Right atrium auricular region (tissue), 2 donors: ENCODE measurements at regions not wholly inside any gene's neighbourhood (a gene's known extent, or its start where the extent isn't known, plus 50 kb on each side); places are given as distances from the start of the nearest gene placed in this dataset.

ENCODE experiments used
- DNase-seq: peaks from one replicate; pipeline ENCODE4 v3.0.0-alpha.2; 2019; ENCODE audit warnings: low spot score
- H3K27ac ChIP-seq, 2 donors: fragments of 200-600 bp; sonication (generic); 1 replicate in 1 of 2; 2 replicates in 1 of 2; pipeline ENCODE4 v1.5.1; 2016 to 2019
- H3K27me3 ChIP-seq, 2 donors: fragments of 200-600 bp; sonication (generic); one replicate each; pipeline versions ENCODE4 v1.5.1 to v1.6.0; 2017 to 2019
- H3K36me3 ChIP-seq: fragments of 200-600 bp; sonication (generic); one replicate; pipeline ENCODE4 v1.5.1; 2016
- H3K4me1 ChIP-seq, 2 donors: fragments of 200-600 bp; sonication (generic); one replicate each; pipeline versions ENCODE4 v1.5.1 to v1.6.0; 2017 to 2019
- H3K4me3 ChIP-seq, 2 donors: fragments of 200-600 bp; sonication (generic); 1 replicate in 1 of 2; 2 replicates in 1 of 2; pipeline ENCODE4 v1.5.1; 2017 to 2019; ENCODE audit warnings: mild to moderate bottlenecking in 1 of 2, moderate library complexity in 1 of 2
- H3K9me3 ChIP-seq, 2 donors: fragments of 200-600 bp; sonication (generic); one replicate each; pipeline ENCODE4 v1.5.1; 2019
- CTCF ChIP-seq, 2 donors: fragments of 200-600 bp; sonication (generic); IDR thresholded peaks; one replicate each; pipeline ENCODE4 v1.5.1; 2019; ENCODE audit warnings: antibody characterized with exemption in 2 of 2

GRCh38 chr10:129039406-129040370 is 427.4 kb upstream of the MGMT start:
- Histone ChIP-seq H3K27me3 (no peaks in the 10 kb centered on the region), H3K9me3 (no peaks in the 10 kb centered on the region), H3K36me3 (no peaks in the 10 kb centered on the region), H3K4me3 (no peak overlapping the region), H3K4me1 (no peaks in the 10 kb centered on the region), H3K27ac (no peak overlapping the region)
- TF ChIP-seq CTCF (IDR thresholded peaks at IDR 0.05): no peak
- no peak for DNase-seq

DNA sequence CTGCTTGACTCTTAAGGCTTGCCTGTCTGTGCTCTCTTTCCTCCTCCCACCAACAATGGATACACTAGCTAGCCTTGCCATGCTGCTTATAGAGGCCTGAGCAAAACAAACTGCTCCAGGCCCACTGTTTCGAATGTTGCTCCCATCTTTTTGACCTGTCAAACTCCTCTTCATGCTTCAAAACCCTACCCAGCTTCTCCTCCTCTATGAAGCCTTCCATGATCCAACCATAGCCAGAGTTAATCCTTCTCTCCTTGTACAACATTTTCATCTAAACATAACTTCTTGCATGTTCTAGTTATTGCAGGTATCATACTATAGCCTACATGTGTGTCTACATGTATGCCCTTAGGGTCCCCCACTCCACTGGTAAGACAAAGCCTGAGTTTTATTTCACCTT is 426.7 kb upstream of the MGMT start:
- Histone ChIP-seq H3K4me1 (no peaks in the 10 kb centered on the region), H3K27ac (no peak overlapping the region), H3K9me3 (no peaks in the 10 kb centered on the region), H3K36me3 (no peaks in the 10 kb centered on the region), H3K4me3 (no peak overlapping the region), H3K27me3 (no peaks in the 10 kb centered on the region)
- DNase-seq: no peak
- TF ChIP-seq CTCF (IDR thresholded peaks at IDR 0.05): no peak

DNA sequence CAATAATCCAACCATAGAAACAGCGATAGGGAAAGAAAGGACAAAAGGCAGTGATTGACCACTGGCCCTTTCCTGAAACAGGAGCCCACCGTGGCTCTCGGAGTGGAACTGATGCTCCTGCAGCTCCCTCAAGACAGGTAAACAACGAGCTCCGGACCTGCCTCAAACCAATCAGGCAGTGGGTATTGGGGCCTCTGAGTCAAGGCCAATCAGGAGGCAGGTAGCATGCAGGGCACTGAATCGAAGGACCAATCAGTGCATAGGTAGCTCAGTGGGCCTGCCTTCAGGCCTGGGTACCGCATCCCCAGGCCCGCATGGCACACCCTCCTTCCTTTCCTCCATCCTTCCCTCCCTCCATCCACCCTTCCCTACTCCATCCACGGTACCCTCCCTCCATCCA is 425.1 kb upstream of the MGMT start:
- Histone ChIP-seq H3K9me3 (no peaks in the 10 kb centered on the region), H3K4me3 (no peak overlapping the region), H3K4me1 (no peaks in the 10 kb centered on the region), H3K36me3 (no peaks in the 10 kb centered on the region), H3K27me3 (no peaks in the 10 kb centered on the region), H3K27ac (no peak overlapping the region)
- no peak for TF ChIP-seq CTCF (IDR thresholded peaks at IDR 0.05)
- DNase-seq: no peak

- Histone ChIP-seq H3K4me1 (no peaks in the 10 kb centered on the region), H3K9me3 (no peaks in the 10 kb centered on the region), H3K27me3 (no peaks in the 10 kb centered on the region), H3K27ac (no peak overlapping the region), H3K4me3 (no peak overlapping the region), H3K36me3 (no peaks in the 10 kb centered on the region)
- no peak for DNase-seq
- no peak for TF ChIP-seq CTCF (IDR thresholded peaks at IDR 0.05)
Measured at GRCh38 chr10:129042776-129043595, 424.1 kb upstream of the MGMT start.

GRCh38 chr10:129043691-129044090 is 423.4 kb upstream of the MGMT start:
- no peak overlapping the region for H3K27ac ChIP-seq

More at GRCh38 chr10:129043691-129044090, 423.4 kb upstream of the MGMT start:
- no peak for TF ChIP-seq CTCF (IDR thresholded peaks at IDR 0.05)
- no peak for DNase-seq
- Histone ChIP-seq H3K27me3 (no peaks in the 10 kb centered on the region), H3K4me3 (no peak overlapping the region), H3K36me3 (no peaks in the 10 kb centered on the region), H3K9me3 (no peaks in the 10 kb centered on the region), H3K4me1 (no peaks in the 10 kb centered on the region)
